Activated T-helper 9 cell treated with anti-CD3 and anti-CD28 coated beads, Interleukin-2, amount 50 U/mL, for 16 hours (primary cell): ENCODE measurements at regions not wholly inside any gene's neighbourhood (a gene's known extent, or its start where the extent isn't known, plus 50 kb on each side); places are given as distances from the start of the nearest gene placed in this dataset.
"Not testable (repeated sequence)": the region's sequence is repeated elsewhere in the genome, so short reads cannot be mapped to it uniquely, and the experiment has no call there.

Experiments used
- DNase-seq: peaks from one replicate; pipeline ENCODE4 v3.0.0-alpha.2; 2020; ENCODE audit warnings: low read depth

- DNase-seq, result no peak
Measured at GRCh38 chr4:141290771-141291170, 70.1 kb downstream of the ZNF330 start.

GRCh38 chr4:141294306-141294705, 73.6 kb downstream of the ZNF330 start:
- DNase-seq, result no peak

- no peak for DNase-seq
Measured at GRCh38 chr4:141301216-141301615, 80.5 kb downstream of the ZNF330 start.

GRCh38 chr4:141302924-141303323, 82.2 kb downstream of the ZNF330 start:
- DNase-seq, result no peak

GRCh38 chr4:141304346-141304745, 83.7 kb downstream of the ZNF330 start:
- no peak for DNase-seq

GRCh38 chr4:141306331-141306730, 85.6 kb downstream of the ZNF330 start:
- DNase-seq, result no peak

- peak; percentile 22 for DNase-seq
Measured at GRCh38 chr4:141307241-141307689, 86.6 kb downstream of the ZNF330 start.

- no peak for DNase-seq
Measured at GRCh38 chr4:141309874-141310273, 89.2 kb downstream of the ZNF330 start.

GRCh38 chr4:141311246-141312204, 90.8 kb downstream of the ZNF330 start:
- no peak for DNase-seq

GRCh38 chr4:141314627-141315026, 93.9 kb downstream of the ZNF330 start:
- no peak for DNase-seq

- no peak for DNase-seq
Measured at GRCh38 chr4:141328560-141329173, 108.0 kb downstream of the ZNF330 start.

GRCh38 chr4:141329174-141329569, 108.5 kb downstream of the ZNF330 start:
- DNase-seq, result no peak

- no peak for DNase-seq
Measured at GRCh38 chr4:141330616-141331015, 109.9 kb downstream of the ZNF330 start.

- no peak for DNase-seq
Measured at GRCh38 chr4:141331534-141332358, 111.1 kb downstream of the ZNF330 start.

- not testable (repeated sequence) for DNase-seq
Measured at GRCh38 chr4:141332359-141333181, 111.9 kb downstream of the ZNF330 start.

GRCh38 chr4:141333456-141334230, 112.9 kb downstream of the ZNF330 start:
- DNase-seq, result not testable (repeated sequence)

GRCh38 chr4:141335166-141335565, 114.5 kb downstream of the ZNF330 start:
- no peak for DNase-seq

- no peak for DNase-seq
Measured at GRCh38 chr4:141338238-141338637, 117.5 kb downstream of the ZNF330 start.

- no peak for DNase-seq
Measured at GRCh38 chr4:141339391-141339790, 118.7 kb downstream of the ZNF330 start.

GRCh38 chr4:141339966-141340365, 119.3 kb downstream of the ZNF330 start:
- DNase-seq, result no peak

- DNase-seq, result no peak
Measured at GRCh38 chr4:141340458-141340857, 119.8 kb downstream of the ZNF330 start.
